ENCODE measurements at regions not wholly inside any gene's neighbourhood (a gene's known extent, or its start where the extent isn't known, plus 50 kb on each side); places are given as distances from the start of the nearest gene placed in this dataset.
A peak's percentile ranks its signal among the peaks of the same experiment; 100 is the strongest.

- H3K4me1 Mint-ChIP-seq: no peaks in the 10 kb centered on the region
- no peak overlapping the region for H3K27ac Mint-ChIP-seq
- no peak for DNase-seq
- ChIA-PET POLR2A (no interaction called here), CTCF (interaction anchor here (0.9 to 1.0 kb wide), 2 partner anchors 24 to 288 kb away, joined by 3 to 4 read pairs; no protein-coding TSS in a partner anchor)
- H3K27me3 Mint-ChIP-seq: peaks cover 33% of the 10 kb centered on the region
- no peak overlapping the region for H3K4me3 Mint-ChIP-seq
- H3K36me3 Mint-ChIP-seq (ENCODE audit: low read depth): no peaks in the 10 kb centered on the region
- H3K9me3 Mint-ChIP-seq: no peaks in the 10 kb centered on the region
These were observed 82.5 kb downstream of the PALM2AKAP2 start for GRCh38 chr9:109862452-109862851.

- H3K9me3 Mint-ChIP-seq: no peaks in the 10 kb centered on the region
- CTCF ChIA-PET: no interaction called here
These were observed 84.0 kb downstream of the PALM2AKAP2 start for GRCh38 chr9:109863961-109864360.

GRCh38 chr9:109865521-109865920 lies 85.5 kb downstream of the PALM2AKAP2 start:
- CTCF ChIA-PET: no interaction called here
- Mint-ChIP-seq H3K4me1 (no peaks in the 10 kb centered on the region), H3K27ac (no peak overlapping the region), H3K4me3 (no peak overlapping the region), H3K27me3 (peaks cover 28% of the 10 kb centered on the region), H3K9me3 (no peaks in the 10 kb centered on the region), H3K36me3 (ENCODE audit: low read depth) (no peaks in the 10 kb centered on the region)
- DNase-seq: no peak
- POLR2A ChIA-PET: no interaction called here

More at GRCh38 chr9:109863961-109864360, 84.0 kb downstream of the PALM2AKAP2 start:
- Mint-ChIP-seq H3K4me1 (no peaks in the 10 kb centered on the region), H3K27ac (no peak overlapping the region), H3K36me3 (ENCODE audit: low read depth) (no peaks in the 10 kb centered on the region), H3K27me3 (peaks cover 30% of the 10 kb centered on the region), H3K4me3 (no peak overlapping the region)
- POLR2A ChIA-PET: interaction anchor here (1.0 kb wide), 1 partner anchor 379 kb away, joined by 3 read pairs; no protein-coding TSS in a partner anchor
- no peak for DNase-seq

- H3K9me3 Mint-ChIP-seq: no peaks in the 10 kb centered on the region
- H3K27me3 Mint-ChIP-seq: peaks cover 35% of the 10 kb centered on the region
- H3K4me1 Mint-ChIP-seq: no peaks in the 10 kb centered on the region
- no peaks in the 10 kb centered on the region for H3K36me3 Mint-ChIP-seq (ENCODE audit: low read depth)
- CTCF ChIA-PET: no interaction called here
- no peak overlapping the region for H3K4me3 Mint-ChIP-seq
- POLR2A ChIA-PET: no interaction called here
- no peak for DNase-seq
- no peak overlapping the region for H3K27ac Mint-ChIP-seq
These were observed 88.2 kb downstream of the PALM2AKAP2 start for GRCh38 chr9:109868207-109868606.

- Mint-ChIP-seq H3K4me3 (no peak overlapping the region), H3K4me1 (peaks cover 4% of the 10 kb centered on the region), H3K9me3 (no peaks in the 10 kb centered on the region), H3K27me3 (peaks cover 39% of the 10 kb centered on the region), H3K27ac (no peak overlapping the region), H3K36me3 (ENCODE audit: low read depth) (no peaks in the 10 kb centered on the region)
- POLR2A ChIA-PET: no interaction called here
- CTCF ChIA-PET: no interaction called here
- no peak for DNase-seq
These were observed 88.7 kb downstream of the PALM2AKAP2 start for GRCh38 chr9:109868722-109869121.

GRCh38 chr9:109870365-109870764 lies 90.4 kb downstream of the PALM2AKAP2 start:
- H3K27me3 Mint-ChIP-seq: peaks cover 50% of the 10 kb centered on the region

GRCh38 chr9:109872901-109873300 lies 92.9 kb downstream of the PALM2AKAP2 start:
- Mint-ChIP-seq H3K27ac (no peak overlapping the region), H3K36me3 (ENCODE audit: low read depth) (no peaks in the 10 kb centered on the region), H3K4me1 (peaks cover 4% of the 10 kb centered on the region), H3K9me3 (no peaks in the 10 kb centered on the region), H3K4me3 (no peak overlapping the region), H3K27me3 (peaks cover 49% of the 10 kb centered on the region)
- DNase-seq: no peak
- POLR2A ChIA-PET: no interaction called here
- CTCF ChIA-PET: no interaction called here

More at GRCh38 chr9:109870365-109870764, 90.4 kb downstream of the PALM2AKAP2 start:
- H3K4me3 Mint-ChIP-seq: no peak overlapping the region
- H3K36me3 Mint-ChIP-seq (ENCODE audit: low read depth): no peaks in the 10 kb centered on the region
- H3K4me1 Mint-ChIP-seq: peaks cover 4% of the 10 kb centered on the region
- H3K9me3 Mint-ChIP-seq: no peaks in the 10 kb centered on the region
- H3K27ac Mint-ChIP-seq: no peak overlapping the region
- ChIA-PET CTCF (no interaction called here), POLR2A (no interaction called here)
- DNase-seq: no peak

GRCh38 chr9:109875495-109876129 lies 95.6 kb downstream of the PALM2AKAP2 start:
- H3K4me3 Mint-ChIP-seq: no peak overlapping the region
- peaks cover 43% of the 10 kb centered on the region for H3K27me3 Mint-ChIP-seq
- POLR2A ChIA-PET: no interaction called here
- H3K27ac Mint-ChIP-seq: no peak overlapping the region
- no peak for DNase-seq
- CTCF ChIA-PET: interaction anchor here (1.4 kb wide), 1 partner anchor 14 kb away, joined by 3 read pairs; no protein-coding TSS in a partner anchor
- no peaks in the 10 kb centered on the region for H3K36me3 Mint-ChIP-seq (ENCODE audit: low read depth)
- peaks cover 8% of the 10 kb centered on the region for H3K4me1 Mint-ChIP-seq
- H3K9me3 Mint-ChIP-seq: no peaks in the 10 kb centered on the region

GRCh38 chr9:109880276-109881169 lies 100.5 kb downstream of the PALM2AKAP2 start:
- peaks cover 17% of the 10 kb centered on the region for H3K27me3 Mint-ChIP-seq
- H3K36me3 Mint-ChIP-seq (ENCODE audit: low read depth): peaks cover 3% of the 10 kb centered on the region
- ChIA-PET CTCF (interaction anchor here (0.7 to 1.9 kb wide), 4 partner anchors 23 to 402 kb away, joined by 3 to 7 read pairs (median 4); no protein-coding TSS in a partner anchor), POLR2A (no interaction called here)
- peak; percentile 41 for DNase-seq
- H3K27ac Mint-ChIP-seq: no peak overlapping the region
- peaks cover 2% of the 10 kb centered on the region for H3K9me3 Mint-ChIP-seq
- H3K4me3 Mint-ChIP-seq: no peak overlapping the region
- peaks cover 25% of the 10 kb centered on the region for H3K4me1 Mint-ChIP-seq

GRCh38 chr9:109883623-109884022 lies 103.6 kb downstream of the PALM2AKAP2 start:
- peaks cover 54% of the 10 kb centered on the region for H3K4me1 Mint-ChIP-seq
- no peak overlapping the region for H3K4me3 Mint-ChIP-seq
- H3K9me3 Mint-ChIP-seq: peaks cover 2% of the 10 kb centered on the region
- ChIA-PET POLR2A (interaction anchor here (1.1 kb wide), 2 partner anchors 166 to 273 kb away, joined by 3 read pairs; no protein-coding TSS in a partner anchor), CTCF (interaction anchor here (0.7 to 1.2 kb wide), 4 partner anchors 12 to 300 kb away, joined by 3 to 5 read pairs (median 4); no protein-coding TSS in a partner anchor)
- no peak overlapping the region for H3K27ac Mint-ChIP-seq
- H3K27me3 Mint-ChIP-seq: peaks cover 10% of the 10 kb centered on the region
- peaks cover 3% of the 10 kb centered on the region for H3K36me3 Mint-ChIP-seq (ENCODE audit: low read depth)
- no peak for DNase-seq

GRCh38 chr9:109886041-109886440 lies 106.0 kb downstream of the PALM2AKAP2 start:
- H3K36me3 Mint-ChIP-seq (ENCODE audit: low read depth): peaks cover 3% of the 10 kb centered on the region
- peaks cover 69% of the 10 kb centered on the region for H3K4me1 Mint-ChIP-seq
- H3K27me3 Mint-ChIP-seq: no peaks in the 10 kb centered on the region
- ChIA-PET CTCF (interaction anchor here (0.8 to 2.6 kb wide), 4 partner anchors 17 to 311 kb away, joined by 3 to 9 read pairs (median 6); no protein-coding TSS in a partner anchor), POLR2A (interaction anchor here (1.0 to 2.5 kb wide), 7 partner anchors 19 to 371 kb away, joined by 3 to 12 read pairs (median 5); partner anchors contain the start of gene TXN)
- H3K4me3 Mint-ChIP-seq: no peak overlapping the region
- no peak for DNase-seq
- H3K9me3 Mint-ChIP-seq: peaks cover 2% of the 10 kb centered on the region
- H3K27ac Mint-ChIP-seq: peak overlapping the region; percentile 92

- no peak for DNase-seq
- Mint-ChIP-seq H3K4me1 (peaks cover 66% of the 10 kb centered on the region), H3K27me3 (no peaks in the 10 kb centered on the region), H3K9me3 (peaks cover 2% of the 10 kb centered on the region), H3K36me3 (ENCODE audit: low read depth) (peaks cover 3% of the 10 kb centered on the region), H3K4me3 (peak overlapping the region; percentile 31), H3K27ac (peak overlapping the region; percentile 92)
- ChIA-PET CTCF (interaction anchor here (0.8 to 2.6 kb wide), 5 partner anchors 15 to 311 kb away, joined by 3 to 9 read pairs (median 4); no protein-coding TSS in a partner anchor), POLR2A (interaction anchor here (1.0 to 2.5 kb wide), 7 partner anchors 18 to 370 kb away, joined by 3 to 12 read pairs (median 5); partner anchors contain the start of gene TXN)
These were observed 106.6 kb downstream of the PALM2AKAP2 start for GRCh38 chr9:109886617-109887016.

GRCh38 chr9:109887079-109887478 lies 107.1 kb downstream of the PALM2AKAP2 start:
- H3K4me1 Mint-ChIP-seq: peaks cover 66% of the 10 kb centered on the region
- H3K36me3 Mint-ChIP-seq (ENCODE audit: low read depth): peaks cover 3% of the 10 kb centered on the region
- peak overlapping the region; percentile 31 for H3K4me3 Mint-ChIP-seq
- no peaks in the 10 kb centered on the region for H3K27me3 Mint-ChIP-seq
- no peak for DNase-seq
- peaks cover 2% of the 10 kb centered on the region for H3K9me3 Mint-ChIP-seq
- ChIA-PET CTCF (interaction anchor here (0.8 to 2.6 kb wide), 10 partner anchors 12 to 333 kb away, joined by 3 to 9 read pairs (median 4); no protein-coding TSS in a partner anchor), POLR2A (interaction anchor here (1.0 to 2.5 kb wide), 7 partner anchors 18 to 370 kb away, joined by 3 to 12 read pairs (median 5); partner anchors contain the start of gene TXN)
- H3K27ac Mint-ChIP-seq: peak overlapping the region; percentile 92
